H1 (cell line): ENCODE measurements at regions not wholly inside any gene's neighbourhood (a gene's known extent, or its start where the extent isn't known, plus 50 kb on each side); places are given as distances from the start of the nearest gene placed in this dataset.

ENCODE experiments used
- BCL11A ChIP-seq, 2 experiments: IDR thresholded peaks; one replicate each; pipeline ENCODE4 v1.6.1; 2011; ENCODE audit warnings: low read depth in 2 of 2, low read length in 2 of 2, mild to moderate bottlenecking in 2 of 2
- CHD2 ChIP-seq: IDR thresholded peaks from 2 replicates; pipeline ENCODE4 v1.6.1; 2012; ENCODE audit warnings: low read length, improper control_type of control experiment
- CTBP2 ChIP-seq: IDR thresholded peaks from 2 replicates; pipeline ENCODE4 v1.7.0; 2011; ENCODE audit warnings: borderline replicate concordance, mild to moderate bottlenecking, moderate library complexity, mixed read lengths, low read length; ENCODE audit not compliant: insufficient read depth, insufficient read length
- EP300 ChIP-seq, 2 experiments: IDR thresholded peaks; 1 replicate in 1 of 2; 2 replicates in 1 of 2; pipeline ENCODE4 v1.6.1; 2011 to 2012; ENCODE audit warnings: low read depth in 2 of 2, low read length in 2 of 2, mild to moderate bottlenecking in 2 of 2, borderline replicate concordance in 1 of 2, inconsistent platforms in 1 of 2, moderate library complexity in 1 of 2
- JUN ChIP-seq: IDR thresholded peaks from 2 replicates; pipeline ENCODE4 v1.6.1; 2011; ENCODE audit warnings: low read depth, mild to moderate bottlenecking, improper control_type of control experiment, low read length
- KDM4A ChIP-seq: IDR thresholded peaks from one replicate; pipeline ENCODE4 v1.7.1; 2012; ENCODE audit warnings: low read depth, mild to moderate bottlenecking, moderate library complexity, low read length, inconsistent platforms; ENCODE audit not compliant: severe bottlenecking
- MAFK ChIP-seq: IDR thresholded peaks from 2 replicates; pipeline ENCODE4 v1.6.1; 2012; ENCODE audit warnings: low read depth, mild to moderate bottlenecking, improper control_type of control experiment, low read length
- NRF1 ChIP-seq: IDR thresholded peaks from 2 replicates; pipeline ENCODE4 v1.6.1; 2011; ENCODE audit warnings: mild to moderate bottlenecking, low read depth, low read length, improper control_type of control experiment
- RBBP5 ChIP-seq: IDR thresholded peaks from 2 replicates; pipeline ENCODE4 v1.7.1; 2012; ENCODE audit warnings: low read depth, mild to moderate bottlenecking, inconsistent platforms, low read length, moderate library complexity, borderline replicate concordance
- RFX5 ChIP-seq: IDR thresholded peaks from 2 replicates; pipeline ENCODE4 v1.6.1; 2011; ENCODE audit warnings: low read depth, low read length, improper control_type of control experiment, borderline replicate concordance
- RNF2 ChIP-seq: fragments of 200-900, 300-1000 bp; sonication (generic); IDR thresholded peaks from 2 replicates; pipeline ENCODE4 v1.7.1; 2016; ENCODE audit warnings: borderline replicate concordance, low read depth, mild to moderate bottlenecking, antibody characterized with exemption, low read length; ENCODE audit not compliant: poor library complexity, severe bottlenecking; ENCODE audit errors: missing control alignments
- SIX5 ChIP-seq: IDR thresholded peaks from 2 replicates; pipeline ENCODE4 v1.6.1; 2011; ENCODE audit warnings: mild to moderate bottlenecking, low read depth, low read length
- SP2 ChIP-seq: IDR thresholded peaks from 2 replicates; pipeline ENCODE4 v1.6.1; 2012; ENCODE audit warnings: mild to moderate bottlenecking, low read length, inconsistent platforms
- SP4 ChIP-seq: IDR thresholded peaks from 2 replicates; pipeline ENCODE4 v1.6.1; 2012; ENCODE audit warnings: low read length, inconsistent platforms
- TEAD4 ChIP-seq: IDR thresholded peaks from 2 replicates; pipeline ENCODE4 v1.6.1; 2012; ENCODE audit warnings: low read depth, low read length, inconsistent platforms, mixed read lengths
- USF2 ChIP-seq: IDR thresholded peaks from 2 replicates; pipeline ENCODE4 v1.6.1; 2011; ENCODE audit warnings: low read length, improper control_type of control experiment
- YY1 ChIP-seq: IDR thresholded peaks from 2 replicates; pipeline ENCODE4 v1.6.1; 2011; ENCODE audit warnings: low read depth, mild to moderate bottlenecking, low read length
- TF ChIP-seq, protein P1 (sequence below): IDR thresholded peaks from 2 replicates; pipeline ENCODE4 v1.6.1; 2012; ENCODE audit warnings: low read length, inconsistent platforms
- TF ChIP-seq, protein P2 (sequence below), 3 experiments: IDR thresholded peaks; 1 replicate in 2 of 3; 2 replicates in 1 of 3; pipeline versions ENCODE4 v1.5.1 to v1.6.1; 2011; ENCODE audit warnings: low read length in 3 of 3, mild to moderate bottlenecking in 3 of 3, inconsistent platforms in 2 of 3, low read depth in 1 of 3, moderate library complexity in 1 of 3; ENCODE audit not compliant: insufficient read depth in 1 of 3; ENCODE audit errors: control extremely low read depth in 1 of 3

- peak in 1 of 2 experiments; percentile 54; a peak in 1 of 3 replicates for TF ChIP-seq EP300 (IDR thresholded peaks at IDR 0.05; ENCODE audit: borderline replicate concordance in 1 of 2, low read depth in 2 of 2, low read length in 2 of 2)
- peak; percentile 68 for TF ChIP-seq YY1
- no peak for TF ChIP-seq SIX5
- TF ChIP-seq CHD2: 0 out of 2 replicates have a peak, but pooled peaks have one; percentile 58
- TF ChIP-seq JUN: 0 out of 2 replicates have a peak, but pooled peaks have one; percentile 20
- TF ChIP-seq MAFK: peak; percentile 55; the same call in 1 of the 2 replicates
- peak; percentile 58 for TF ChIP-seq CTBP2
- peak; percentile 65; the same call in 1 of the 2 replicates for TF ChIP-seq TEAD4
- TF ChIP-seq, protein P1, sequence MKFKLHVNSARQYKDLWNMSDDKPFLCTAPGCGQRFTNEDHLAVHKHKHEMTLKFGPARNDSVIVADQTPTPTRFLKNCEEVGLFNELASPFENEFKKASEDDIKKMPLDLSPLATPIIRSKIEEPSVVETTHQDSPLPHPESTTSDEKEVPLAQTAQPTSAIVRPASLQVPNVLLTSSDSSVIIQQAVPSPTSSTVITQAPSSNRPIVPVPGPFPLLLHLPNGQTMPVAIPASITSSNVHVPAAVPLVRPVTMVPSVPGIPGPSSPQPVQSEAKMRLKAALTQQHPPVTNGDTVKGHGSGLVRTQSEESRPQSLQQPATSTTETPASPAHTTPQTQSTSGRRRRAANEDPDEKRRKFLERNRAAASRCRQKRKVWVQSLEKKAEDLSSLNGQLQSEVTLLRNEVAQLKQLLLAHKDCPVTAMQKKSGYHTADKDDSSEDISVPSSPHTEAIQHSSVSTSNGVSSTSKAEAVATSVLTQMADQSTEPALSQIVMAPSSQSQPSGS: peak; percentile 73; the same call in 1 of the 2 replicates
- TF ChIP-seq RNF2: no peak
- TF ChIP-seq USF2: no peak
- no peak for TF ChIP-seq NRF1
- no peak for TF ChIP-seq RFX5
- no peak for TF ChIP-seq SP4
- TF ChIP-seq RBBP5: no peak
- TF ChIP-seq, protein P2, sequence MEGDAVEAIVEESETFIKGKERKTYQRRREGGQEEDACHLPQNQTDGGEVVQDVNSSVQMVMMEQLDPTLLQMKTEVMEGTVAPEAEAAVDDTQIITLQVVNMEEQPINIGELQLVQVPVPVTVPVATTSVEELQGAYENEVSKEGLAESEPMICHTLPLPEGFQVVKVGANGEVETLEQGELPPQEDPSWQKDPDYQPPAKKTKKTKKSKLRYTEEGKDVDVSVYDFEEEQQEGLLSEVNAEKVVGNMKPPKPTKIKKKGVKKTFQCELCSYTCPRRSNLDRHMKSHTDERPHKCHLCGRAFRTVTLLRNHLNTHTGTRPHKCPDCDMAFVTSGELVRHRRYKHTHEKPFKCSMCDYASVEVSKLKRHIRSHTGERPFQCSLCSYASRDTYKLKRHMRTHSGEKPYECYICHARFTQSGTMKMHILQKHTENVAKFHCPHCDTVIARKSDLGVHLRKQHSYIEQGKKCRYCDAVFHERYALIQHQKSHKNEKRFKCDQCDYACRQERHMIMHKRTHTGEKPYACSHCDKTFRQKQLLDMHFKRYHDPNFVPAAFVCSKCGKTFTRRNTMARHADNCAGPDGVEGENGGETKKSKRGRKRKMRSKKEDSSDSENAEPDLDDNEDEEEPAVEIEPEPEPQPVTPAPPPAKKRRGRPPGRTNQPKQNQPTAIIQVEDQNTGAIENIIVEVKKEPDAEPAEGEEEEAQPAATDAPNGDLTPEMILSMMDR (IDR thresholded peaks at IDR 0.05; ENCODE audit: control extremely low read depth in 1 of 3, insufficient read depth in 1 of 3, low read depth in 1 of 3, low read length in 3 of 3): no peak
- TF ChIP-seq BCL11A (IDR thresholded peaks at IDR 0.05; ENCODE audit: low read depth in 2 of 2, low read length in 2 of 2): peak in 1 of 2 experiments; percentile 90
- TF ChIP-seq SP2: no peak
- TF ChIP-seq KDM4A: no peak
Measured at GRCh38 chr5:86929123-86929766, 311.5 kb downstream of the COX7C start (continued).
